ENCODE measurements at regions not wholly inside any gene's neighbourhood (a gene's known extent, or its start where the extent isn't known, plus 50 kb on each side); places are given as distances from the start of the nearest gene placed in this dataset.

- Histone ChIP-seq H4K20me1 (ENCODE audit: insufficient read depth, low read length) (no peaks in the 10 kb centered on the region), H3K9me3 (replicated peaks in 1 of 2; ENCODE audit: control insufficient read depth in 1 of 2, insufficient read depth in 1 of 2, low read length in 2 of 2) (peaks cover 0 to under 1% of the 10 kb centered on the region in 2 donors), H3K27me3 (ENCODE audit: control insufficient read depth in 2 of 2, insufficient read depth in 2 of 2, low read length in 2 of 2) (no peaks in the 10 kb centered on the region), H3K9ac (ENCODE audit: insufficient read depth, low read length, poor library complexity, severe bottlenecking) (no peak overlapping the region), H3K4me3 (replicated peaks in 1 of 3; ENCODE audit: low read depth in 2 of 3, low read length in 3 of 3) (no peak overlapping the region), H3K79me2 (ENCODE audit: insufficient read depth, low read length) (no peaks in the 10 kb centered on the region), H3K36me3 (replicated peaks in 1 of 2; ENCODE audit: control insufficient read depth in 1 of 2, insufficient read depth in 2 of 2, low read length in 2 of 2) (no peaks in the 10 kb centered on the region), H3K27ac (ENCODE audit: low read depth in 1 of 2, low read length in 2 of 2) (no peak overlapping the region), H3K4me1 (ENCODE audit: control insufficient read depth in 1 of 2, insufficient read depth in 2 of 2, low read length in 2 of 2) (no peaks in the 10 kb centered on the region), H2AFZ (ENCODE audit: insufficient read depth, low read depth, low read length, poor library complexity, severe bottlenecking) (no peak overlapping the region), H3K4me2 (replicated peaks; ENCODE audit: extremely low read depth, low read length, poor library complexity, severe bottlenecking) (no peak overlapping the region)
- no peak overlapping the region for H3K27ac Mint-ChIP-seq
- WGBS (ENCODE audit: insufficient coverage), result no CpG with 5 or more reads among the region's 2 CpGs
- peaks cover 0 to 3% (median 2%) of the 10 kb centered on the region in 7 donors for H3K9me3 Mint-ChIP-seq
- intact Hi-C loops (cut with micrococcal nuclease), result no loop called here
- no peaks in the 10 kb centered on the region for H3K4me1 Mint-ChIP-seq
- no peak overlapping the region for H3K4me3 Mint-ChIP-seq
- H3K36me3 Mint-ChIP-seq, result no peaks in the 10 kb centered on the region
- no peak for TF ChIP-seq CTCF (IDR thresholded peaks at IDR 0.05)
- no peaks in the 10 kb centered on the region for H3K27me3 Mint-ChIP-seq (ENCODE audit: low read depth in 3 of 3)
- DNase-seq, result no peak
These were observed 441.4 kb downstream of the CNTN3 start for GRCh38 chr3:74173090-74173489.

GRCh38 chr3:74167926-74168325 is 446.5 kb downstream of the CNTN3 start:
- Mint-ChIP-seq H3K27me3 (ENCODE audit: low read depth in 3 of 3) (no peaks in the 10 kb centered on the region), H3K36me3 (no peaks in the 10 kb centered on the region), H3K4me3 (no peak overlapping the region), H3K9me3 (peaks cover 0 to 3% (median under 1%) of the 10 kb centered on the region in 7 donors), H3K4me1 (no peaks in the 10 kb centered on the region), H3K27ac (no peak overlapping the region)
- H4K20me1 ChIP-seq (ENCODE audit: insufficient read depth, low read length), result no peaks in the 10 kb centered on the region
- no peak for TF ChIP-seq CTCF (IDR thresholded peaks at IDR 0.05)
- no peak overlapping the region for H3K4me3 ChIP-seq (replicated peaks in 1 of 3; ENCODE audit: low read depth in 2 of 3, low read length in 3 of 3)
- DNase-seq, result no peak
- H3K4me2 ChIP-seq (replicated peaks; ENCODE audit: extremely low read depth, low read length, poor library complexity, severe bottlenecking), result no peak overlapping the region
- 100% methylated on average over 1 of the region's 1 CpG for WGBS (ENCODE audit: insufficient coverage)
- no peaks in the 10 kb centered on the region for H3K79me2 ChIP-seq (ENCODE audit: insufficient read depth, low read length)
- H3K9me3 ChIP-seq (replicated peaks in 1 of 2; ENCODE audit: control insufficient read depth in 1 of 2, insufficient read depth in 1 of 2, low read length in 2 of 2), result peaks cover 0 to 3% of the 10 kb centered on the region in 2 donors
- H2AFZ ChIP-seq (ENCODE audit: insufficient read depth, low read depth, low read length, poor library complexity, severe bottlenecking), result no peak overlapping the region
- intact Hi-C loops (cut with micrococcal nuclease), result no loop called here
- H3K27ac ChIP-seq (ENCODE audit: low read depth in 1 of 2, low read length in 2 of 2), result no peak overlapping the region
- no peak overlapping the region for H3K9ac ChIP-seq (ENCODE audit: insufficient read depth, low read length, poor library complexity, severe bottlenecking)
- H3K27me3 ChIP-seq (ENCODE audit: control insufficient read depth in 2 of 2, insufficient read depth in 2 of 2, low read length in 2 of 2), result no peaks in the 10 kb centered on the region
- no peaks in the 10 kb centered on the region for H3K4me1 ChIP-seq (ENCODE audit: control insufficient read depth in 1 of 2, insufficient read depth in 2 of 2, low read length in 2 of 2)
- H3K36me3 ChIP-seq (replicated peaks in 1 of 2; ENCODE audit: control insufficient read depth in 1 of 2, insufficient read depth in 2 of 2, low read length in 2 of 2), result no peaks in the 10 kb centered on the region

All from CD14-positive monocyte (primary cell).